NT2/D1 (cell line): ENCODE measurements at regions not wholly inside any gene's neighbourhood (a gene's known extent, or its start where the extent isn't known, plus 50 kb on each side); places are given as distances from the start of the nearest gene placed in this dataset.

Experiments used
- SUZ12 ChIP-seq: IDR thresholded peaks from 2 replicates; pipeline ENCODE4 v1.6.1; 2011; ENCODE audit not compliant: insufficient read length, insufficient read depth; ENCODE audit errors: extremely low read depth
- YY1 ChIP-seq: IDR thresholded peaks from 2 replicates; pipeline ENCODE4 v1.6.1; 2011; ENCODE audit not compliant: insufficient read length, insufficient read depth
- ZNF274 ChIP-seq: IDR thresholded peaks from 2 replicates; pipeline ENCODE4 v1.6.1; 2011; ENCODE audit warnings: mild to moderate bottlenecking, low read depth, low read length

- TF ChIP-seq ZNF274, result no peak
- TF ChIP-seq SUZ12, result no peak
- no peak for TF ChIP-seq YY1
These were observed 137.3 kb upstream of the FRMD4A start for GRCh38 chr10:14468023-14468441.
